ENCODE measurements at regions not wholly inside any gene's neighbourhood (a gene's known extent, or its start where the extent isn't known, plus 50 kb on each side); places are given as distances from the start of the nearest gene placed in this dataset.

DNA sequence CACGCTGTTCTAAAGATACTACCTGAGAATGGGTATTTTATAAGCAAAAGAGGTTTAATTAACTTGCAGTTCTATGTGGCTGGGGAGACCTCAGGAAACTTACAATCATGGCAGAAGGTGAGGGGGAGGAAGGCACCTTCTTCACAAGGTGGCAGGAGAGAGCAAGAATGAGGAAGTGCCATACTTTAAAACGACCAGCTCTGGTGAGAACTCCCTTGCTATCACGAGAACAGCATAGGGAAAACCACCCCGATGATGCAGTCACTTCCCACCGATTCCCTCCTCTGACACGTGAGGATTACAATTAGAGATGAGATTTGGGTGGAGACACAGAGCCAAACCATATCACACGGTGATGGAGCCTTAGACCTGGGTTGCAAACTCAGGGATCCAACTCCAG lies 317.5 kb upstream of the EEF2KMT start:
- TF ChIP-seq POLR2A (IDR thresholded peaks at IDR 0.05), result no peak
- TF ChIP-seq, protein P1, sequence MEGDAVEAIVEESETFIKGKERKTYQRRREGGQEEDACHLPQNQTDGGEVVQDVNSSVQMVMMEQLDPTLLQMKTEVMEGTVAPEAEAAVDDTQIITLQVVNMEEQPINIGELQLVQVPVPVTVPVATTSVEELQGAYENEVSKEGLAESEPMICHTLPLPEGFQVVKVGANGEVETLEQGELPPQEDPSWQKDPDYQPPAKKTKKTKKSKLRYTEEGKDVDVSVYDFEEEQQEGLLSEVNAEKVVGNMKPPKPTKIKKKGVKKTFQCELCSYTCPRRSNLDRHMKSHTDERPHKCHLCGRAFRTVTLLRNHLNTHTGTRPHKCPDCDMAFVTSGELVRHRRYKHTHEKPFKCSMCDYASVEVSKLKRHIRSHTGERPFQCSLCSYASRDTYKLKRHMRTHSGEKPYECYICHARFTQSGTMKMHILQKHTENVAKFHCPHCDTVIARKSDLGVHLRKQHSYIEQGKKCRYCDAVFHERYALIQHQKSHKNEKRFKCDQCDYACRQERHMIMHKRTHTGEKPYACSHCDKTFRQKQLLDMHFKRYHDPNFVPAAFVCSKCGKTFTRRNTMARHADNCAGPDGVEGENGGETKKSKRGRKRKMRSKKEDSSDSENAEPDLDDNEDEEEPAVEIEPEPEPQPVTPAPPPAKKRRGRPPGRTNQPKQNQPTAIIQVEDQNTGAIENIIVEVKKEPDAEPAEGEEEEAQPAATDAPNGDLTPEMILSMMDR (IDR thresholded peaks at IDR 0.05 in 4 of 5, conservative IDR thresholded peaks at IDR 0.05 in 1 of 5), result no peak
